NCI-H2171 treated with DMSO at 0.1 percent for 48 hours (cell line): ENCODE measurements at regions not wholly inside any gene's neighbourhood (a gene's known extent, or its start where the extent isn't known, plus 50 kb on each side); places are given as distances from the start of the nearest gene placed in this dataset.

ENCODE experiments used
- DNase-seq: peaks from one replicate; lab custom pipeline; 2025; lab: John Stamatoyannopoulos, UW

DNA sequence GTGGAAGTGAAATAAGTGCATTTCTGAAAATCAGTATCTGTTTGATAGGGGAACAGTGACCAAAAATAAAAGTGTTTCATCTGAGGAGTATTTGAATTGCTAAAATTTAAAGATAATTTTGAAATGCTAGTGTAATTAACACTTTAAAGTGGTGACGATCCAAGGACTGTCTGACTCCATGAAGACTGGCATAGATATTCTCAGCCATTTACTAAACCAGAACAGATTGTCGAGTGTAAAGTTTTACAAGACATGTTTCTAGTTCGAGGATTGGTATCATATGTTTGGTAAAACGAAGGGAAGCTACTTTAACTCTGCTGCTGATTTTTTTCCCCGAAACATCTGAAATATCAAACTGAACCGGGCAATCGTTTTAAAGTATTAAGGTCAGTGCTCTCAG, 417.9 kb downstream of the EPHA4 start:
- no peak for DNase-seq

DNA sequence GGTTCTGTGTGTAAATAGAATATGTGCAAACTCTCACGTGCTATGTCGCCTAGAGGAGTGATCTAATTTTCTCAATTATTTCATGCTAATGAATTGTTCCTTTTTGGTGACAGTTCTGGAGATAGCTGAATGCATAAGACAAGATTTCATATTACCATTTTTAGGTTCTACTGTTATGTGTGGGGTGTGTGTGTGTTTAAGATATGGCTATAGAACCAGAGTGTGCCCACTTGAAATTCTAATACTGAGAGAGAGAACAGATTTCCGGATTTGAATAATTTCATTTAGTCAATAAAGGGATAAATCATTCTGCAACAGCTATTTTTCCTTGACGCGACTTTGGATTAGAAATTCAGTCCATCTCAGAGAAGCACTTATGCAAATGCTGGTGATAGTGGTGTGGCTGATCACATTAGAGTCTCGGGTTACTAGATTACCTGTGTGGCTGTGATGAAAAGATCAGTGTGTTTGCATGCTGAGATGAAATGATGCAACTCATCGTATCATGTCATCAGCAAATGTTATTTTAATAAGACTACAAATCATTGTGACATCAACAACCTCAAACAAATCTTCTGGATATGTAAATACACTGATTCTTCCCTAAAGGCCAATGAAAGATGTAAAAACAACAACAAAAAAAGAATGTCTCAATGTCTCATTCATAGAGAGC, 415.9 kb downstream of the EPHA4 start:
- DNase-seq: peak; percentile 71

DNA sequence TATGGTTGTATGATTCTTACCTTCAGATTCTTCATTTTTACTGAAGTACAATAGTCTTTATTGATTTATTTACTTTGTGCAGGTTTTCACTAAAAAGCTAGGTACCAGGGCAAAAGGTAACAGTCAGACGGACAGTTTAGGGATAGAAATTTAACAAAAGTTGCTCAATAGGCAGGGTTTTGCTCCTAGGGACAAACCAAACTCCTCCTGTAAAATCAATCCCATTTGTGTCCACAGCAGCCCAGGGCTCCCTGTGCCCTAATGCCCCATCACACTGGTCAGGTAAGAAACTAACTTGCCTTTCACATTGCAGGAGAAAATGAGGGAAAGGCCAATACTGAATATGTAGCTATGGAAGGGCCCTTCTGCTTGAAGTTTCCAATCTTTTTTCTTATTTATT, 410.9 kb downstream of the EPHA4 start:
- DNase-seq: no peak

GRCh38 chr2:221166292-221166691, 405.8 kb downstream of the EPHA4 start:
- DNase-seq: peak; percentile 96

DNA sequence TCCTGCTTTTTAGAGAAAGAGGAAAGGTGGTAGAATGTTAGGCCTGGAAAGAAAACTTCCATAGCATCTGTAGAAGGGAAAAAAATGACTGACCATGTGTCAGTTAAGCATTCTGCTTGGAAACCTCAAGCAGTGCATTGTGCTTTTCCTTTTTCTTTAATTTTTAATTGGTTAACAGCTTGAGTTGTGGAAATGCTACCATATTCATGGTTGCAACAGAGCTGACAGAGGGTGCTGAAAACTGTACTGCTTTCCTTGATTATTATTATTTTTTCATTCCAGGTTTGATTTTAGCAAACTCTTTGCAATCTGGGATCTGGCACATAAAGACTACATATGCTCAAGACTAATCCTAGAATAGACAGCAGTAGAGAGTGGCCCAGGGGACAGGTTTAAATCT, 404.5 kb downstream of the EPHA4 start:
- no peak for DNase-seq

- no peak for DNase-seq
Observed at GRCh38 chr2:221169724-221170123, 402.4 kb downstream of the EPHA4 start.

DNA sequence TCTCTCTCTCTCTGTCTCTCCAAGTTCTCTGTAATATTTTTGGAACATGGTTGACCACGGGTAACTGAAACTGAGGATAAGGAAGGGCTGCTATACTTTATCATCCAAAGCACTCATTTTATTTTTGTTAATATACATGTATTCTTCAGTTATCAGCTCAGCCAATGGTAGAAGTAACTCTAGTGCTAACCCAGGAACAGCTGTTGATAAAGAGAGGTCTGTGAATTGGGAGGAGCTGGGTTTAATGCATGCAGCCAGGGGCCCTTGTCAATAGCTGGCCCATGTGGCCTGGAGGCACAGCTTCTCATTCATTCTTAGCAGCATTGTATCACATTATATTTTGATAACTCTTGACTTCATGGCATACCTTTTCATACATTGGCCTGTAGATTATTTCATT, 401.6 kb downstream of the EPHA4 start:
- peak; percentile 9 for DNase-seq

GRCh38 chr2:221176667-221177066, 395.4 kb downstream of the EPHA4 start:
- peak; percentile 99 for DNase-seq

GRCh38 chr2:221178139-221178538, 394.0 kb downstream of the EPHA4 start:
- DNase-seq: no peak

DNA sequence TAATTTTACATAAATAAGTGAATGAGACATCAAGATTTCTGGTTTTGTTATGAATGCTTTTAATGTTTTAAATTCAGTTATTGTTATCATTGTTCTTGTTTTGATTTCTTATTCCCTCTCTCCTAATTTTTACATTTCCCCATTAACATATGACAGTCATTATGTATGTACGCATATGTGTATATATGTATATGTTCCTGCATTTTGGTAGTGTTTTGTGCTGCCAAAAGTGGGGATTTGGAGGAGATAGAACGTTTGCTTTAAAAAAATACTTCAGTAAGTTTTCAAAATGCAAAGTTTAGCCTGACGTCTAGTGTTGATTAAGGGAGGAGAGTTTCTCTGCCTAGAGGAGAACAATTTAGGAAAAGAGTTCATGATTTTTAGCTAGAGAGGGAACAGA, 385.2 kb downstream of the EPHA4 start:
- DNase-seq: no peak

- DNase-seq: no peak
Observed at GRCh38 chr2:221189431-221190067, 382.6 kb downstream of the EPHA4 start.

DNA sequence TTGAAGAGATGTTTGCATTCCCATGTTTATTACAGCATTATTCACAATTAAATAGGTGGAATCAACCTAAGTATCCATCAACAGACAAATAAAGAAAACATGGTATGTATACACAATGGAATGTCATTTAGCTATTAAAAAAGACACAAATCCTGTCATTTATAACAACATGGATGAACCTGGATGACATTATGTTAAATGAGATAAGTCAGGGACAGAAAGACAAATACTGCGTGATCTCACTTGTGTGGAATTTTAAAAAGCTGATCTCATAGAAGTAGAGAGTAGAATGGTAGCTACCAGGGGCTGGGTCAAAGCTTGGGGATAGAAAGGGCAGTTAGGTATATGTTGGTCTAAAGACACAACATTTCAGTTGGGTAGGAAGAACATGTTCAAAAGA, 376.3 kb downstream of the EPHA4 start:
- no peak for DNase-seq

DNA sequence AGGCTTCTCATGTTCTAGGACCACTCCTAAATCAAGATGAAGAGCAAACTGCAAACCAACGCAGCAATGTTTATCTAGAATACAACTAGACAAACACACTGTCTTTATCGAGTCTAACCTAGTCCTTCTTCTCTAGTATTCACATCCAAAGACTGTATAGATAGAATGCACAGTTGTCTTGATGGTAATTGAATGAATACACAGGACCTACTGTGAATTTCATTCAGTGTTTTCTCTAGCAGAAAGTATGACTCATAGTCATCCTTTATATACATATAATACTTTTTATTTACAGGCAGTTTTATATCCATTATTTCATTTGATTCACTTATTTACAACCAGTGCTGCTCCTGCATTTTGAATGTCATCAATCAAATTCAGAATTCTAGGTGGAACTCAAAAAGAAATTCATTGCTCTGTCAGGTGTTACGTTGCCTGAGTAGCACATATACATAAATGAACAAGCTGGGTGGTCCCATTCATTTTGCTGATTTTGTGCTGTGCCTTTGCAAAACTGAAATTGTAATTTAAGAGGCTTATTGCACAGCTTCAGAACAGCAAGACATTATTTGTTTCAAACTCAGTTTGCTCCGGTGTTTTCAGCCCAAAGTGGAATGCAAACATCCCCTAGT, 374.8 kb downstream of the EPHA4 start:
- no peak for DNase-seq

- no peak for DNase-seq
Observed at GRCh38 chr2:221198309-221198708, 373.8 kb downstream of the EPHA4 start.

DNA sequence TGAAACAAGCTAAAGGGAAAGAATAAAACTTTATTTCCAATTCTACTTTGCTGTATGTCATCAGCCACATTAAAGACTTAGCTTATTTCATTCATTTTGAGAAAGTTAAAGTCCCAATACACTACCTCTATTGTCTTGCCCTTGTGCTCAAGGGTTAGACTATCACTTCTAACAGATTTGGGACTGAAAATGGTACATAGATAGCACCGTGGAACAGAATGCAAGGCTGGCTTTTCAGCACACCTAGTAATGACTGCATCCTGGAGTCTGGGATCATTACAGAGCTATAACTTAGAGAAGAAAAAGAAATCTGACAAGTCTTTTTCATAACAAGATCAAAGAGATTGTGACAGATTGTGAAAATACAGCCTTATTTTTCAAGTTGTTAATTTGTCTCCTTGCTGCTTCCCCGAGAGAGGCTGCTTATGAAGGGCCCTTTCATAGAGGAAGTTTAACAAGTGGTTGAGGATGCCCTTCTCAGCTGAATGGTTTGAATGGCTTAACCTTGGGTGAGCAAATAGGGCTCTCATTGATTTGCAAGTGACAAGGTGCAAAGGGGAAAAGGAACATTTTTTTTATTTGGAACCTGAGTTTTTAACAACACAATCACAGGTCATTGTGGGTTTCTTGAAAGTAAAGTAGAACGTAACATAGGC, 371.8 kb downstream of the EPHA4 start:
- no peak for DNase-seq

DNA sequence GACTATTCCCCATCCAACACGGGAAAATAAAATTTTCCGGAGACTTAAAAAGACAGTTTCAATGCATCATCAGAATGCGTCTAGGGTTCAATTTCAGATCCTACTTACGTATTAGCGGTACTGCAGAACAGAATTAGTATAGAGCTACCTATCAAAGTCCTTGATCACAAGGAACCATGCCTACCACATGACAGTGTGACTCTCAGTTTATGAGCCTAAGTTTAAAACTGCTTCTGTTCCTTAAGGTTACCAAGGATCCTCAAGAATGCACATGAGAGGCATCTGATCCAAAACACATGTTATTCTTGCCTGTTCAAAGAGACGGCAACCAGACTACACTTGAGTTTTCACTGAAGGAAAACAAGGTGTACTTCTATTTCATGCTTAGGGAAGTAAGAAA, 369.7 kb downstream of the EPHA4 start:
- no peak for DNase-seq

DNA sequence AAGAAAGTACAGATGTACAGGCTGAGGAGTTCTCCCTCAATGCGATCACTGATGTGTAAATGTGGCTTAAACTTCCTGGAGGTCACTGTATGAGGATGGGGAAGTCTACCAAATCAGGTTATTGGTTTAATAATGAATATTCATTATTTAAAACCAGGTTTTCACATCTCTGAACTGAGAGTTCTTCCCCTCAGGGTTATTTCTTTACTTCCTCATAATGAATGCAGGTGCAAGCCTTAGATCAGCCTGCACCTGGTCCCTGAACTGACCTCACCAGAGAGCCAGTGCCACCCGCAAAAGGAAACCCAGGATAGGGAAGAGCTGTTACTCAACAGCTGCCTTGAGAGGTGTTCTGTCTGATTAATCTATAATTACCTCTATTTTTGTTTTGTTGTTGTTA, 369.0 kb downstream of the EPHA4 start:
- DNase-seq: peak; percentile 10

- peak; percentile 88 for DNase-seq
Observed at GRCh38 chr2:221203856-221204255, 368.2 kb downstream of the EPHA4 start.

DNA sequence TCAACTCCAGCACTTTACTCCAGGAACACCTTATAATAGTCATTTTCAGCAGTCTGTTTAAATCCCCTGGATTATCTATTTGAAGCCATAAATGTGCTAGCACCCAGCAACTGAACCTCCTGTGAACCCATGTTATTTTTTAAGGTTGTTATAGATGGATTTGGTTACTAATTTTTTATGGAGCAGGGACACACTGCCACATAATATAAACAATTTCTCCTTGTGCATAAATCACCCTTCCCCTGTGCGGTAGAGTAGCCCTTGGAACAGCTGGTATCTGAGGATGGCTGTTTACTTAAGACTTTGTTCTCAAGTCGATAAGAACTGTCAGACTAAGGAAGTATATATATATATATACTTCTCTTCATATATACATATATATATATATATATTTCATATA, 367.4 kb downstream of the EPHA4 start:
- DNase-seq: peak; percentile 93

- DNase-seq: peak; percentile 98
Observed at GRCh38 chr2:221205103-221205673, 366.9 kb downstream of the EPHA4 start.

- DNase-seq: no peak
Observed at GRCh38 chr2:221210686-221211085, 361.4 kb downstream of the EPHA4 start.

DNA sequence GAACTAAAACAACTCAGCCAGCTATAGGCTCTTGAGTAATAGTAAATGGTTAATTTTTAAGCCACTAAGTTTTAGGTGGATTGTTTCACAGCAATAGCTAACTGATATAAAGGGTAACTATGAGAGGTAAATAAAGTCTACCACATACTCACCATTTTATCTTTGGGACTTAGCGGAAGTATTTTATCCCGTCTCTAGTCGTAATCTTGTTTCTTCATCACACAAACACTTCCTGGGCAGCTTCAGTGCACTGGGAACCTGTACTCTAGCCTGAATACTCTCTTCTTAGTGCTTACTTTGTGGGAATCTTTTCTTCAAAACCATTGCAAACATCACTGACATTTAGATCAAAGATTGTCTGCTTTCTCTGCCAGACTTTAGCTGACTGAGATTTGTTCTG, 360.5 kb downstream of the EPHA4 start:
- DNase-seq: no peak

DNA sequence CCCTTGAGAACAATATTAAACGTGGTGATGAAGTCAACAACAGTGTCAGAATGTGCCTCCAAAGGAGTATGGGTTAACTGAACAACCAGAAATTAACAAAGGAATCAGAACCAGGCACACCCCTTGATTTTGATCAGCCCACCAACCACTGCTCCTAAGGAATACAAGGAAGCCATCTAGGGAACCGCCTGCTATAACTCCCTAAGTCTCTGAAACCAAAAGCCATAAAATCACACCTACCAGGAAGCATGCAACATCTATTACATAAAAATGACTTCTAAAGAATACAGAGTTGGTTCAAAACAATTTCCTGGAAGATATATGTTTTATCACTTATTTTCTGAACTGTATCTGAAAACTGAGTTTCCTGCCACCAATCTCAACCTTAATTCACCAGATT, 360.0 kb downstream of the EPHA4 start:
- DNase-seq: no peak
